RWPE2 (cell line): ENCODE measurements at regions not wholly inside any gene's neighbourhood (a gene's known extent, or its start where the extent isn't known, plus 50 kb on each side); places are given as distances from the start of the nearest gene placed in this dataset.
"Not testable (repeated sequence)": the region's sequence is repeated elsewhere in the genome, so short reads cannot be mapped to it uniquely, and the experiment has no call there.

Source experiments
- ATAC-seq: fragments of 200-7000 bp; cut with Tn5 transposase; 3 replicates; pipeline ENCODE4 v1.9.1; 2021; ENCODE audit warnings: low read depth
- DNase-seq: peaks from one replicate; pipeline ENCODE4 v3.0.0-alpha.2; 2020; ENCODE audit warnings: low spot score
- H3K27ac ChIP-seq: fragments of 450-650 bp; 2 replicates; pipeline ENCODE4 v1.5.1; 2017; ENCODE audit warnings: mild to moderate bottlenecking; ENCODE audit not compliant: poor library complexity, severe bottlenecking
- H3K27me3 ChIP-seq: fragments of 250-450 bp; sonication (Bioruptor Pico); 2 replicates; pipeline ENCODE4 v1.5.1; 2021; ENCODE audit warnings: mild to moderate bottlenecking, moderate library complexity; ENCODE audit not compliant: insufficient read depth, poor library complexity, severe bottlenecking
- H3K36me3 ChIP-seq: fragments of 250-450 bp; sonication (Bioruptor Pico); 2 replicates; pipeline ENCODE4 v1.5.1; 2020; ENCODE audit warnings: low read depth, mild to moderate bottlenecking, moderate library complexity
- H3K4me1 ChIP-seq: fragments of 250-450 bp; sonication (Bioruptor Pico); 2 replicates; pipeline ENCODE4 v1.5.1; 2021; ENCODE audit warnings: mild to moderate bottlenecking, moderate library complexity; ENCODE audit not compliant: insufficient read depth, poor library complexity, severe bottlenecking
- H3K4me3 ChIP-seq: fragments of 250-450 bp; sonication (Bioruptor Pico); 2 replicates; pipeline ENCODE4 v1.5.1; 2021; ENCODE audit warnings: mild to moderate bottlenecking, moderate library complexity; ENCODE audit not compliant: severe bottlenecking
- H3K9me3 ChIP-seq: fragments of 250-450 bp; sonication (Bioruptor Pico); 2 replicates; pipeline ENCODE4 v1.5.1; 2021; ENCODE audit warnings: mild to moderate bottlenecking, moderate library complexity; ENCODE audit not compliant: severe bottlenecking
- TF ChIP-seq, protein P1 (sequence below): fragments of 450-650 bp; IDR thresholded peaks from one replicate; pipeline ENCODE4 v1.5.1; 2017; ENCODE audit warnings: mild to moderate bottlenecking, moderate library complexity; ENCODE audit not compliant: poor library complexity, severe bottlenecking

DNA sequence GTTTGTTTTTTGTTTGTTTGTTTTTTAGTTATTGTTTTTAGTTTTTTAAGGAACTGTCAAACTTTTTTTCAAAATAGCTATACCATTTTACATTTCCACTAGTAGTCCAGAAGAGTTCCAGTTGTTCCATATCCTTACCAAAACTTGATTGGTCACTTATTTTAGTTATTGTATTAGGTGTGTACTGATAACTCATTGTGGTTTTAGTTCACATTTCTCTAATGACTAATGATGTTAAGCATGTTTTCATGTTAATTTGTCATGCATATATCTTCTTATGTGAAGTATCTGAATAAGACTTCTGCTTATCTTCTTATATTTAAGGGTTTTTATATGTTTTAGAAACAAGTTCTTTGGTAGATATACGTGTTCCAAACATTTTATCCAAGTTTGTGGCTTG lies 89.5 kb downstream of the CD200R1L start:
- H3K4me3 ChIP-seq = no peak overlapping the region
- DNase-seq = no peak
- H3K27ac ChIP-seq = no peak overlapping the region
- no peaks in the 10 kb centered on the region for H3K9me3 ChIP-seq
- no peaks in the 10 kb centered on the region for H3K27me3 ChIP-seq
- no peaks in the 10 kb centered on the region for H3K4me1 ChIP-seq
- TF ChIP-seq, protein P1, sequence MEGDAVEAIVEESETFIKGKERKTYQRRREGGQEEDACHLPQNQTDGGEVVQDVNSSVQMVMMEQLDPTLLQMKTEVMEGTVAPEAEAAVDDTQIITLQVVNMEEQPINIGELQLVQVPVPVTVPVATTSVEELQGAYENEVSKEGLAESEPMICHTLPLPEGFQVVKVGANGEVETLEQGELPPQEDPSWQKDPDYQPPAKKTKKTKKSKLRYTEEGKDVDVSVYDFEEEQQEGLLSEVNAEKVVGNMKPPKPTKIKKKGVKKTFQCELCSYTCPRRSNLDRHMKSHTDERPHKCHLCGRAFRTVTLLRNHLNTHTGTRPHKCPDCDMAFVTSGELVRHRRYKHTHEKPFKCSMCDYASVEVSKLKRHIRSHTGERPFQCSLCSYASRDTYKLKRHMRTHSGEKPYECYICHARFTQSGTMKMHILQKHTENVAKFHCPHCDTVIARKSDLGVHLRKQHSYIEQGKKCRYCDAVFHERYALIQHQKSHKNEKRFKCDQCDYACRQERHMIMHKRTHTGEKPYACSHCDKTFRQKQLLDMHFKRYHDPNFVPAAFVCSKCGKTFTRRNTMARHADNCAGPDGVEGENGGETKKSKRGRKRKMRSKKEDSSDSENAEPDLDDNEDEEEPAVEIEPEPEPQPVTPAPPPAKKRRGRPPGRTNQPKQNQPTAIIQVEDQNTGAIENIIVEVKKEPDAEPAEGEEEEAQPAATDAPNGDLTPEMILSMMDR = no peak
- ATAC-seq = peak; percentile 58
- H3K36me3 ChIP-seq = no peaks in the 10 kb centered on the region

DNA sequence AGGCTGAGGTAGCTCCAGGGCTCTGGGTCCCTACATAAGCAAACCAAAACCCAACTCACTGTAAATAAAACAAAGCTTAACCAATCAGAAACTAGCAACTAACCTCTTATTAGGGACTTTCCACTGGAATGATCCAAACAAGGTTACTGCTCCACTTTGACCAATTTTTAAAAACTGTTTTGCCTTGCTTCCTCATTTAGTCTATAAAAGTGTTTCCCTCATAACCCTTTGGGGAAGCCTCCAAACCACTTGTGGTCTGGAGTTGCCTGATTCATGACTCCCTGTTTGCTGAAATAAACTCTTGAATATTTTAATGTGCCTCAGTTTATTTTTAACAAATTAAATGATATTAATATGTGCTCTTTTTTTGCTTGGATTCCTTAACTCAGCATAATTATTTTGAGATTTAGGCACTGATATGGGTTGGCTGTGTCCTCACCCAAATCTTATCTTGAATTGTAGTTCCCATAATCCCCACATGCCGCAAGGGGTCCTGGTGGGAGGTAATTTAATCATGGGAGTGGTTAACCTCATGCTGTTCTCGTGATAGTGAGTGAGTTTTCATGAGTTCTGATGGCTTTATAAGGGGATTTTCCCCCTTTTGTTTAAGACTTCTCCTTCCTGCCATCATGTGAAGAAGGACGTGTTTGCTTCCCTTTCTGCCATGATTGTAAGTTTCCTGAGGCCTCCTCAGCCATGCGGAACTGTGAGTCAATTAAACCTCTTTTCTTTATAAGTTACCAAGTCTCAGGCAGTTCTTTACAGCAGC lies 90.6 kb downstream of the CD200R1L start:
- Histone ChIP-seq H3K27ac (no peak overlapping the region), H3K36me3 (no peaks in the 10 kb centered on the region), H3K27me3 (no peaks in the 10 kb centered on the region), H3K4me1 (no peaks in the 10 kb centered on the region), H3K9me3 (no peaks in the 10 kb centered on the region), H3K4me3 (no peak overlapping the region)
- DNase-seq (no peak), ATAC-seq (no peak)
- TF ChIP-seq, protein P1 = no peak

DNA sequence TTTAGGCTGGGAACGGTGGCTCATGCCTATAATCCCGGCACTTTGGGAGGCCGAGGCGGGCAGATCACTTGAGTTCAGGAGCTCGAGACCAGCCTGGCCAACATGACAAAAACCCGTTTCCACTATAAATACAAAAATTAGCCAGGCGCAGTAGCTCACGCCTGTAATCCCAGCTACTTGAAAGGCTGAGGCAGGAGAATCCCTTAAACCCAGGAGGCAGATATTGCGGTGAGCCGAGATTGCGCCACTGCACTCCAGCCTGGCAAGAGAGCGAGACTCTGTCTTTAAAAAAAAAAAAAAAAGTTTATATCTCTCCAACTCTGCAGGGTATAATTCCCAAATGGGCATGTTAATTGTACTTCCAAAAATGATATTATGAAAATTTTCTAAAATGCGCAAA lies 91.6 kb downstream of the CD200R1L start:
- DNase-seq, H3K27ac ChIP-seq, H3K36me3 ChIP-seq, H3K4me3 ChIP-seq, H3K27me3 ChIP-seq, H3K9me3 ChIP-seq, H3K4me1 ChIP-seq, ATAC-seq: not testable (repeated sequence)

DNA sequence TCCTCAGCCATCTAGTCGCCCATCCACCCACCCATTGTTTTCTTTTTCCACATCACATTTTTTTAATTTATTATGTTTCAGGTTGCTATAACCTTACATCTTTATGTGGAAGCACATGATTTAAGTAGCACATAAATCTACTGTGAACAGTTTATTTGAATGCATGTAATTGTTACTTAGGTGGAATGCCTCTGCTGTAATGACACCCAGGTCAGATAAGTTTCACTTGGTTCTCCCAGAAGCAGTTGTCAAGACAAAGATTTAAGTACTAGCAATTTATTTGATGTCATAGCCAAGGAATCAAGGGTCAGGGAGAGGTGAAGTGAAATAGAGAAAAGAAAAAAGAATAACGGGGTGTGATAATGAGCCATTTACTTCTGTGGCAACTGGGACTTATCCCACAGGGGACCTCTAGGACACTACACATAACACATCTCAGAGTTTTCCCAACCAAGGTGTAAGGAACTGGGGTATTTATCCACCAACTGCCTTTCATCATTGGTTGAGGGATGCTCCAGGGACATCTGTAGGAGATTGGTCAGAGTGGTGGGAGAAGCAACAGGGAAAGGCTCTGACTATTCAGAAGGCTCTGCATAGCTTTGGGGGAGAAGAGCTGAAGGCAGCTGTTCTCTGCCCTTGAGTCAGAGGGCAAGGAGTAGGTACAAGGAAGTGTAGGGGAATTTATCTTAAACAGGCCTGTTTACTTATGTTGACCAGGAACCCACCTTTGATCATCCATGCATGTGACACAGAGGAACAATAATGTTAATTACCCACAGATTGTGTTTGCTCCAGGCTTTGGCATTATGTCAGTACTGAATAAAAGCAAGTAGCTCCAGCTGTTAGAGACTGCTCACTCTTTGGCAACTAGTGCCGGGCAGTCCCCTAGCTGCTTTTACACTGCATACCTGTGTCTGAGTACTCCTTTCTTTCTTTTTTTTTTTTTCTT lies 94.8 kb downstream of the CD200R1L start:
- Histone ChIP-seq H3K36me3 (no peaks in the 10 kb centered on the region), H3K4me1 (peaks cover 8% of the 10 kb centered on the region), H3K4me3 (no peak overlapping the region), H3K9me3 (no peaks in the 10 kb centered on the region), H3K27ac (no peak overlapping the region), H3K27me3 (no peaks in the 10 kb centered on the region)
- TF ChIP-seq, protein P1 = no peak
- DNase-seq = no peak
- no peak for ATAC-seq

DNA sequence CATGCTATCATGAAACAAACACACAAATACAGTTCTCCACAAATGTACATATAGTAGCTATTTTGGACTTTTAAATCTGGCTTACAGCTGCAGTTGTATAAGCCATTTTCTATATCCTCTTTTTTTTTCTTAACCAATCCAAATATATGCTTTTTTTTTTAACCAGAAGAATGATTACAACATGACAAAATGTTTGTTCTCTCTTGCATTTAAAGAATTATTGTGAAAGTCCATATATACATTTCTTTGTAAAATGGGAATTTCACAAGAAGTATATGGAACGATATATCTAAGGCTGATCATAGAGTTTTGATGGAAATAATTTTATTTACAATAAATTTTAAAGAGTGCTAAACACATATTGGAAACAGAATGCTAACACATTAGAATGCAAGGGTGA lies 95.6 kb downstream of the CD200R1L start:
- no peak overlapping the region for H3K4me3 ChIP-seq
- TF ChIP-seq, protein P1 = no peak
- DNase-seq (no peak), ATAC-seq (no peak)
- peaks cover 14% of the 10 kb centered on the region for H3K4me1 ChIP-seq
- no peak overlapping the region for H3K27ac ChIP-seq
- H3K9me3 ChIP-seq = no peaks in the 10 kb centered on the region
- H3K36me3 ChIP-seq = no peaks in the 10 kb centered on the region
- H3K27me3 ChIP-seq = no peaks in the 10 kb centered on the region
